Glutamatergic neuron (in vitro differentiated cells): ENCODE measurements at regions not wholly inside any gene's neighbourhood (a gene's known extent, or its start where the extent isn't known, plus 50 kb on each side); places are given as distances from the start of the nearest gene placed in this dataset.

Experiments used
- DNase-seq: peaks from one replicate; pipeline ENCODE4 v3.0.0; 2022
- H3K27ac Mint-ChIP-seq: one replicate; pipeline ENCODE4 v1.8.0; 2020; ENCODE audit warnings: mild to moderate bottlenecking, mixed read lengths, inconsistent platforms; ENCODE audit not compliant: unreplicated experiment
- H3K27me3 Mint-ChIP-seq: one replicate; pipeline ENCODE4 v1.8.0; 2020; ENCODE audit warnings: mild to moderate bottlenecking, moderate library complexity, mixed read lengths, inconsistent platforms; ENCODE audit not compliant: unreplicated experiment
- H3K36me3 Mint-ChIP-seq: one replicate; pipeline ENCODE4 v1.8.0; 2020; ENCODE audit warnings: mild to moderate bottlenecking, mixed read lengths, inconsistent platforms; ENCODE audit not compliant: unreplicated experiment
- H3K4me1 Mint-ChIP-seq: one replicate; pipeline ENCODE4 v1.8.0; 2020; ENCODE audit warnings: mild to moderate bottlenecking, low read depth, mixed read lengths, inconsistent platforms; ENCODE audit not compliant: unreplicated experiment
- H3K4me3 Mint-ChIP-seq: one replicate; pipeline ENCODE4 v1.8.0; 2020; ENCODE audit warnings: mild to moderate bottlenecking, mixed read lengths, inconsistent platforms; ENCODE audit not compliant: unreplicated experiment
- H3K9me3 Mint-ChIP-seq: one replicate; pipeline ENCODE4 v1.8.0; 2020; ENCODE audit warnings: mild to moderate bottlenecking, moderate library complexity, mixed read lengths, inconsistent platforms; ENCODE audit not compliant: unreplicated experiment
- CTCF ChIP-seq: fragments of 200-600 bp; sonication (generic); IDR thresholded peaks from one replicate; pipeline ENCODE4 v1.5.0; 2021; ENCODE audit not compliant: partially characterized antibody, unreplicated experiment

GRCh38 chr2:22756276-22757043, 628.5 kb upstream of the KLHL29 start:
- Mint-ChIP-seq H3K4me1 (peaks cover 47% of the 10 kb centered on the region), H3K9me3 (peaks cover 3% of the 10 kb centered on the region), H3K36me3 (no peaks in the 10 kb centered on the region), H3K4me3 (no peak overlapping the region), H3K27ac (no peak overlapping the region), H3K27me3 (peaks cover 4% of the 10 kb centered on the region)
- DNase-seq: no peak
- TF ChIP-seq CTCF: no peak

DNA sequence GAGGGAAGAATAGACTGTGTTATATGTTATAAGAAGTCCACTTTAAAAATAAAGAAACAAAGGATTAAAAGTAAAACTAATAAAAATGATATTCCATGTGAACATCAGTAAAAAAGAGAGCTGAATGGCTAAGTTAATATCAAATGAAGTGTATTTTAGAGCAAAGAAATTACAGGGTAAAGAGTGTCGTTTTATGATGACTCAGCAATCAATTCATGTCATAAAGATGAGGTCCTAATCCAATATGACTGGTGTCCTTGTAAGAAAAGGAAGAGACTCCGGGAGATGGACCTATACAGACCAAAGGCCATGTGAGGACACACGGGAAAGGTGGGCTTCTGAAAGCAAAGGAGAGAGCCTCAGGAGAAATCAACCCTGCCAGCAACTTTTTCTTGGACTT, 615.5 kb upstream of the KLHL29 start:
- Mint-ChIP-seq H3K4me1 (peaks cover 4% of the 10 kb centered on the region), H3K4me3 (no peak overlapping the region), H3K27me3 (no peaks in the 10 kb centered on the region), H3K9me3 (peaks cover 1% of the 10 kb centered on the region), H3K36me3 (no peaks in the 10 kb centered on the region), H3K27ac (no peak overlapping the region)
- TF ChIP-seq CTCF: no peak
- no peak for DNase-seq

DNA sequence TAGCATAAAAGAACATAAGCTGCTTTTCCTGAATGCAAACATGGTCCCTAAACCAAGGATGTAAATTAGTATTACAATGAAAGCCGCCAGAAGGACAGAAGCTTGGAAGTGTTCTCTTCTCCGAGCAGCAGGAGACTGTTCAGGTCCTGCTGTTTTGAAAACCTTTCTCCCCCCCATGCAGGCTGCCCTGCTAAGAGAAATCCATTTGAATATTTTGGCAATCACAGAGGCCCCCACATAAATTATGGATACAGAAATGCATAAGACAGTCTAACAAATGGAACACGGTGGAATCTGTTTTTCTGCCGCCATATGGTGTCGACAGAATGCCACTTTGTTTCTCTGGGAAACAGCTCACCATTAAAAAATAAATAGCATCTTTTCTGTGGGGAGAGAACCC, 600.4 kb upstream of the KLHL29 start:
- Mint-ChIP-seq H3K4me3 (peak overlapping the region; percentile 60), H3K27ac (peak overlapping the region; percentile 96)

DNA sequence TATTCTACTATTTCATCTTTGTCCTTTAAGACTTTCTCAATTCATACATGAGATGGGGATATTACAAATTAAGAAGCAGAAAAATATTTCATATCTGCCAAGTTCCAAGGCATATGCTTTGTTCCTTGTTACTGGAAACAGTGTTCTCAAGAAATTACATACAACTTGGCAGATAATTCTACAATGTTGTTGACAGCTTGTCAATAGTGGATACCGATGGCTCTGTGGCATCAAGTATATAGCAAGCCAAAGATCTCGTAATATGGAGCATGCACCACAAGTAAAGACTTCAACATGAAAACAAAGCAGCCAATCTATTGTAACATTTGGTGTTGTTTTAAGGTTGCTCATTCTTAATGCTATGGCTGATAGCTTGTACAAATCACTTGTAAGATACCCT, 598.2 kb upstream of the KLHL29 start:
- TF ChIP-seq CTCF: no peak
- H3K9me3 Mint-ChIP-seq: peaks cover 9% of the 10 kb centered on the region
- H3K4me3 Mint-ChIP-seq: no peak overlapping the region

More for the DNA sequence above, 600.4 kb upstream of the KLHL29 start:
- DNase-seq: peak; percentile 51
- H3K4me1 Mint-ChIP-seq: peaks cover 35% of the 10 kb centered on the region
- peaks cover 14% of the 10 kb centered on the region for H3K9me3 Mint-ChIP-seq
- peaks cover 7% of the 10 kb centered on the region for H3K27me3 Mint-ChIP-seq
- TF ChIP-seq CTCF: no peak
- H3K36me3 Mint-ChIP-seq: no peaks in the 10 kb centered on the region

GRCh38 chr2:22787745-22788144, 597.2 kb upstream of the KLHL29 start:
- no peaks in the 10 kb centered on the region for H3K36me3 Mint-ChIP-seq
- DNase-seq: no peak
- peaks cover 7% of the 10 kb centered on the region for H3K27me3 Mint-ChIP-seq
- no peak overlapping the region for H3K4me3 Mint-ChIP-seq
- H3K4me1 Mint-ChIP-seq: peaks cover 26% of the 10 kb centered on the region
- H3K27ac Mint-ChIP-seq: no peak overlapping the region
- TF ChIP-seq CTCF: no peak
- peaks cover 9% of the 10 kb centered on the region for H3K9me3 Mint-ChIP-seq

More for the DNA sequence above, 598.2 kb upstream of the KLHL29 start:
- peaks cover 32% of the 10 kb centered on the region for H3K4me1 Mint-ChIP-seq
- H3K36me3 Mint-ChIP-seq: no peaks in the 10 kb centered on the region
- H3K27ac Mint-ChIP-seq: peak overlapping the region; percentile 40
- H3K27me3 Mint-ChIP-seq: peaks cover 7% of the 10 kb centered on the region
- DNase-seq: no peak
